ENCODE measurements at regions not wholly inside any gene's neighbourhood (a gene's known extent, or its start where the extent isn't known, plus 50 kb on each side); places are given as distances from the start of the nearest gene placed in this dataset.

DNA sequence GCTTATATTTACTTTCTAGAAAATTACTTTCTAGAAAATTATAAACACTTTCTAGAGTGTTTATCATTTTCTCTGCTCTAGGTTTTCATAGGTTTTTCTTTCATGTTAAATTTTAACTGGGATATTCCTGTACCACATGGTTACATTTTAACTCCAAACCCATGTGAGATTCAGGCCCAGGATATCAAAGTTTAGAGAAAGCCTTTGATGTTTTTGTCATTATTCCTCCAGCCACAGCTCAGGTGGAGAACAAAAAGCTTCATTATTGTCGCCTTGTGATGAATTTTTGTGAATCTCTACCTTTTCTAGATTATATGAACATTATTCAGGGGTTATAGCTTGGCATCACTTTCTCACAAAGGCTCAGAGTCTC is 816.0 kb downstream of the SQOR start:
- 63 to 77% (median 63%) methylated on average over 1 of the region's 1 CpG for WGBS, 3 donors
- DNase-seq: no peak

GRCh38 chr15:46452297-46452820 is 817.5 kb downstream of the SQOR start:
- no peaks in the 10 kb centered on the region for H3K9me3 ChIP-seq

More for the DNA sequence above, 816.0 kb downstream of the SQOR start:
- H3K4me3 ChIP-seq: no peak overlapping the region
- H3K27me3 ChIP-seq: no peaks in the 10 kb centered on the region
- no peak overlapping the region for H3K27ac ChIP-seq
- no peaks in the 10 kb centered on the region for H3K36me3 ChIP-seq
- no peaks in the 10 kb centered on the region for H3K9me3 ChIP-seq
- TF ChIP-seq, protein P1, sequence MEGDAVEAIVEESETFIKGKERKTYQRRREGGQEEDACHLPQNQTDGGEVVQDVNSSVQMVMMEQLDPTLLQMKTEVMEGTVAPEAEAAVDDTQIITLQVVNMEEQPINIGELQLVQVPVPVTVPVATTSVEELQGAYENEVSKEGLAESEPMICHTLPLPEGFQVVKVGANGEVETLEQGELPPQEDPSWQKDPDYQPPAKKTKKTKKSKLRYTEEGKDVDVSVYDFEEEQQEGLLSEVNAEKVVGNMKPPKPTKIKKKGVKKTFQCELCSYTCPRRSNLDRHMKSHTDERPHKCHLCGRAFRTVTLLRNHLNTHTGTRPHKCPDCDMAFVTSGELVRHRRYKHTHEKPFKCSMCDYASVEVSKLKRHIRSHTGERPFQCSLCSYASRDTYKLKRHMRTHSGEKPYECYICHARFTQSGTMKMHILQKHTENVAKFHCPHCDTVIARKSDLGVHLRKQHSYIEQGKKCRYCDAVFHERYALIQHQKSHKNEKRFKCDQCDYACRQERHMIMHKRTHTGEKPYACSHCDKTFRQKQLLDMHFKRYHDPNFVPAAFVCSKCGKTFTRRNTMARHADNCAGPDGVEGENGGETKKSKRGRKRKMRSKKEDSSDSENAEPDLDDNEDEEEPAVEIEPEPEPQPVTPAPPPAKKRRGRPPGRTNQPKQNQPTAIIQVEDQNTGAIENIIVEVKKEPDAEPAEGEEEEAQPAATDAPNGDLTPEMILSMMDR (IDR thresholded peaks at IDR 0.05): no peak
- TF ChIP-seq EP300 (IDR thresholded peaks at IDR 0.05) (no peak), POLR2A (IDR thresholded peaks at IDR 0.05) (no peak)
- no peaks in the 10 kb centered on the region for H3K4me1 ChIP-seq (ENCODE audit: insufficient read depth)
- intact Hi-C loops (cut with DNase I): no loop called here

GRCh38 chr15:46456456-46456855 is 821.6 kb downstream of the SQOR start:
- H3K36me3 ChIP-seq: no peaks in the 10 kb centered on the region
- intact Hi-C loops (cut with DNase I): no loop called here
- 92 to 96% (median 95%) methylated on average over 2 of the region's 2 CpGs for WGBS, 3 donors

More at GRCh38 chr15:46452297-46452820, 817.5 kb downstream of the SQOR start:
- Histone ChIP-seq H3K36me3 (no peaks in the 10 kb centered on the region), H3K4me3 (no peak overlapping the region), H3K4me1 (ENCODE audit: insufficient read depth) (no peaks in the 10 kb centered on the region), H3K27me3 (no peaks in the 10 kb centered on the region), H3K27ac (no peak overlapping the region)
- intact Hi-C loops (cut with DNase I): no loop called here
- TF ChIP-seq, protein P1 (IDR thresholded peaks at IDR 0.05): no peak
- no peak for TF ChIP-seq POLR2A (IDR thresholded peaks at IDR 0.05)
- no peak for TF ChIP-seq EP300 (IDR thresholded peaks at IDR 0.05)
- WGBS, 3 donors: 0 to 40% (median 38%) methylated on average over 1 of the region's 1 CpG
- no peak for DNase-seq

DNA sequence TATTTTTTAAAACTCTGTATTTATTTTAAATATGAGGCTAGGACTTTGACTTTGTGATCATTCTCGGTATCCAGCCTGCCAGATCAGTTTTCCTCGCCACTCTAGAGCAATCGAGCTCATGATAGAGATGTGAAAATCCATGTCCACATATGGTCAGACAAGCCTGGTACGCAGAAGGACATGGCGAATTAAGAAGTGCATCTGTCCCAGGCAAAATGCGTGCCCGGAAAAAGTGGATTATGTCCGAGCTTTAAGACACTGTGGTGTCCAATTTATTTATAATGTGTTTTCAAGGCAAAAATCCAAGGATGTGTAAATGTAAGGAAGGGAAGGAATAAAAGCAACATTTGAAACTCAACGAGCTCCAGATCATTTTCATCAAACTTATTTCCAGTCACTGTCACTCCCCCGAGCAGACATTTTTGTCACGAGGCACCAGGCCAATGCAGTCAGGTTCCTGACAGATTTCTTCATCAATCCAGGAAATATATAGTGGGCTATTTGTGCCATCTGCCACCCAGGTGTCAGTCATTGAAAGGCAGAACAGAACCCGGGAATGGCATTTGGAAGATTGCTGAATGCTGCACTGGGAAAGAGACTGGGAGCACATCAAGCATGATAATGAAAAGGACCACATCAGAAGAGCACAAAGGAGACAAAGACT is 825.7 kb downstream of the SQOR start:
- 77 to 79% (median 77%) methylated on average over 12 of the region's 12 CpGs for WGBS, 3 donors
- Histone ChIP-seq H3K27me3 (no peaks in the 10 kb centered on the region), H3K36me3 (no peaks in the 10 kb centered on the region), H3K9me3 (no peaks in the 10 kb centered on the region), H3K4me1 (ENCODE audit: insufficient read depth) (no peaks in the 10 kb centered on the region), H3K27ac (no peak overlapping the region), H3K4me3 (no peak overlapping the region)
- intact Hi-C loops (cut with DNase I): no loop called here
- TF ChIP-seq EP300 (IDR thresholded peaks at IDR 0.05) (no peak), POLR2A (IDR thresholded peaks at IDR 0.05) (no peak)
- TF ChIP-seq, protein P1 (IDR thresholded peaks at IDR 0.05): no peak
- no peak for DNase-seq

More at GRCh38 chr15:46456456-46456855, 821.6 kb downstream of the SQOR start:
- TF ChIP-seq EP300 (IDR thresholded peaks at IDR 0.05) (no peak), POLR2A (IDR thresholded peaks at IDR 0.05) (no peak)
- TF ChIP-seq, protein P1 (IDR thresholded peaks at IDR 0.05): no peak
- no peak overlapping the region for H3K4me3 ChIP-seq
- no peak overlapping the region for H3K27ac ChIP-seq
- no peaks in the 10 kb centered on the region for H3K4me1 ChIP-seq (ENCODE audit: insufficient read depth)
- no peaks in the 10 kb centered on the region for H3K27me3 ChIP-seq
- no peaks in the 10 kb centered on the region for H3K9me3 ChIP-seq
- DNase-seq: no peak
